Tibial nerve (tissue), 4 donors: ENCODE measurements at regions not wholly inside any gene's neighbourhood (a gene's known extent, or its start where the extent isn't known, plus 50 kb on each side); places are given as distances from the start of the nearest gene placed in this dataset.
A peak's percentile ranks its signal among the peaks of the same experiment; 100 is the strongest.

Source experiments
- DNase-seq, 2 donors: peaks; one replicate each; pipeline ENCODE4 v3.0.0-alpha.2; 2019; ENCODE audit warnings: low spot score in 2 of 2
- H3K27ac ChIP-seq, 4 donors: fragments of 200-600 bp; sonication (generic) in 3 of 4; one replicate each; pipeline ENCODE4 v1.5.1; 2017 to 2019; ENCODE audit warnings: mild to moderate bottlenecking in 1 of 4
- H3K27me3 ChIP-seq, 2 donors: fragments of 200-600 bp; sonication (generic) in 1 of 2; one replicate each; pipeline versions ENCODE4 v1.5.1 to v1.6.0; 2017 to 2019
- H3K36me3 ChIP-seq, 3 donors: fragments of 200-600 bp; sonication (generic); one replicate each; pipeline ENCODE4 v1.5.1; 2018 to 2019
- H3K4me1 ChIP-seq, 4 donors: fragments of 200-600 bp; sonication (generic) in 3 of 4; one replicate each; pipeline ENCODE4 v1.5.1; 2017 to 2019
- H3K4me3 ChIP-seq, 4 donors: fragments of 200-600 bp; sonication (generic) in 3 of 4; one replicate each; pipeline ENCODE4 v1.5.1; 2017 to 2019; ENCODE audit warnings: mild to moderate bottlenecking in 1 of 4, moderate library complexity in 1 of 4
- H3K9me3 ChIP-seq, 4 donors: fragments of 200-600 bp; sonication (generic) in 3 of 4; one replicate each; pipeline ENCODE4 v1.5.1; 2017 to 2019
- EP300 ChIP-seq, 2 donors: sonication (generic); formaldehyde crosslinking; IDR thresholded peaks; one replicate each; pipeline ENCODE4 v1.6.1; 2017; ENCODE audit warnings: antibody characterized with exemption in 2 of 2, mild to moderate bottlenecking in 1 of 2
- POLR2A ChIP-seq, 2 donors: fragments of 450-650 bp; IDR thresholded peaks; one replicate each; pipeline ENCODE4 v1.6.1; 2017; ENCODE audit warnings: antibody characterized with exemption in 2 of 2, mild to moderate bottlenecking in 2 of 2, moderate library complexity in 2 of 2
- WGBS, 2 donors: methylation state at CpG; one replicate each; pipeline ENCODE4 v1.1.5; 2018; 5-methylcytosine and 5-hydroxymethylcytosine counted together
- TF ChIP-seq, protein P1 (sequence below), 5 experiments: fragments of 200-600 bp in 3 of 5; fragments of 450-650 bp in 2 of 5; sonication (generic) in 3 of 5; IDR thresholded peaks; one replicate each; pipeline ENCODE4 v1.5.1; 2016 to 2019; ENCODE audit warnings: antibody characterized with exemption in 5 of 5, mild to moderate bottlenecking in 3 of 5, moderate library complexity in 2 of 5

GRCh38 chr13:107220245-107220644 is 652.3 kb upstream of the ARGLU1 start:
- no peaks in the 10 kb centered on the region for H3K9me3 ChIP-seq
- DNase-seq: no peak
- TF ChIP-seq EP300 (IDR thresholded peaks at IDR 0.05): no peak
- TF ChIP-seq, protein P1, sequence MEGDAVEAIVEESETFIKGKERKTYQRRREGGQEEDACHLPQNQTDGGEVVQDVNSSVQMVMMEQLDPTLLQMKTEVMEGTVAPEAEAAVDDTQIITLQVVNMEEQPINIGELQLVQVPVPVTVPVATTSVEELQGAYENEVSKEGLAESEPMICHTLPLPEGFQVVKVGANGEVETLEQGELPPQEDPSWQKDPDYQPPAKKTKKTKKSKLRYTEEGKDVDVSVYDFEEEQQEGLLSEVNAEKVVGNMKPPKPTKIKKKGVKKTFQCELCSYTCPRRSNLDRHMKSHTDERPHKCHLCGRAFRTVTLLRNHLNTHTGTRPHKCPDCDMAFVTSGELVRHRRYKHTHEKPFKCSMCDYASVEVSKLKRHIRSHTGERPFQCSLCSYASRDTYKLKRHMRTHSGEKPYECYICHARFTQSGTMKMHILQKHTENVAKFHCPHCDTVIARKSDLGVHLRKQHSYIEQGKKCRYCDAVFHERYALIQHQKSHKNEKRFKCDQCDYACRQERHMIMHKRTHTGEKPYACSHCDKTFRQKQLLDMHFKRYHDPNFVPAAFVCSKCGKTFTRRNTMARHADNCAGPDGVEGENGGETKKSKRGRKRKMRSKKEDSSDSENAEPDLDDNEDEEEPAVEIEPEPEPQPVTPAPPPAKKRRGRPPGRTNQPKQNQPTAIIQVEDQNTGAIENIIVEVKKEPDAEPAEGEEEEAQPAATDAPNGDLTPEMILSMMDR (IDR thresholded peaks at IDR 0.05): no peak
- TF ChIP-seq POLR2A (IDR thresholded peaks at IDR 0.05): no peak
- WGBS, 2 donors: 75 to 80% methylated on average over 2 of the region's 2 CpGs
- no peaks in the 10 kb centered on the region for H3K4me1 ChIP-seq
- H3K4me3 ChIP-seq: no peak overlapping the region
- no peaks in the 10 kb centered on the region for H3K27me3 ChIP-seq
- H3K36me3 ChIP-seq: no peaks in the 10 kb centered on the region
- H3K27ac ChIP-seq: no peak overlapping the region

DNA sequence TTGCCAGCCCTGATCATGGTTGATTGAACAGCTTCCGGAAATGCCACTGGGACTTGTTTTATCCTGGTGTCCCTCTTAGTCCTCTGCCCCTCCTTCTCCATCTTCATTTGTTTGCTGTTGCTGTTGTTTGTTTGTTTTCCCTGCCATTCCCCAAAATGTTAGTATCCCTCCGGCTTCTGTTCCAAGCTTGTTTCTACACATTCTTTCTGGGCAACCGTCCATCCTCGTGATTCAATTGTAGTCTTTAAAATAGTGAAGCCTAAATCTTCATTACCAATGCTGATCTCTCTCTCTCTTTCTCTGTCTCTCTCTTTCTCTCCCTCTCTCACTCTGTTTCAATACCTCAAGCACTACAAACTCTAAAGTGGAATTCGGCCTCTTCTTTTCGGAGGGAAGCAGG is 649.3 kb upstream of the ARGLU1 start:
- no peak for DNase-seq
- Histone ChIP-seq H3K4me3 (no peak overlapping the region), H3K4me1 (no peaks in the 10 kb centered on the region), H3K36me3 (no peaks in the 10 kb centered on the region), H3K27me3 (no peaks in the 10 kb centered on the region), H3K27ac (no peak overlapping the region), H3K9me3 (no peaks in the 10 kb centered on the region)
- 49 to 53% methylated on average over 6 of the region's 6 CpGs for WGBS, 2 donors
- TF ChIP-seq POLR2A (IDR thresholded peaks at IDR 0.05): no peak
- TF ChIP-seq EP300 (IDR thresholded peaks at IDR 0.05): no peak
- TF ChIP-seq, protein P1 (IDR thresholded peaks at IDR 0.05): no peak

DNA sequence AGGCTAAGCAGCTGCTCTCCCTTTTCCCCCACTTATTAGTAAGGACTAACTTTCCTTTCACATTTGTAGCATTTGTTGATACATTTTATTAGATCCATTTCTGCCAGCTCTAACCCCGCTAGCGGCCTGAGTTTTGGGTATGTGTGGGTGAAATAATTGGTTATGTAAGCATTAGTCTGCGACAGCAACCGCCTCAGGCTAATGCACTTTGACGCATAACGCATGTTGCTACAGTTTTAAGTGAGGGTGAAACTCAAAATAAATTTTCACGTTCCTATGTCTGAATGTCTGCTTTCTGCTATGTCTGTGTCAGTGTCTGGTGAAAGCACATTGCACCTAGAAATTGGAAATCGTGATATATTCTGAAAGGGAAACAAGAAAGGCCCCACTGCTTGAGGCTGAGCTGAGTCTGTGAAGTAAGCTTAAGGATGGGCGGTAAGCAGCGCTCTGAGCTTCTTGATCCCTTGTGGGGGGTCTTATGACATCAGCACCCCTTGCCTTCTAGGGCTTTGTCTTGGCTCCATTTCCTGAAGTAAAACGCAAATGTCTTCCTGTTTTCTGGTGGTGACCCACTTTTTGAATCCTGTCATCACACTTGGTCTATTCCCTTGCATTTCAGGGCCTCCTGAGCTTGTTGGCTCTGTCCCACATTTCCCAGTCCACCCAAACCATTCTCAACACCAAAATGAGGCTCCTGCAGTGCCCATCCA is 648.3 kb upstream of the ARGLU1 start:
- H3K9me3 ChIP-seq: no peaks in the 10 kb centered on the region
- 82 to 84% methylated on average over 11 of the region's 11 CpGs for WGBS, 2 donors
- TF ChIP-seq EP300 (IDR thresholded peaks at IDR 0.05) (no peak), POLR2A (IDR thresholded peaks at IDR 0.05) (no peak)
- TF ChIP-seq, protein P1 (IDR thresholded peaks at IDR 0.05): no peak
- no peak overlapping the region for H3K4me3 ChIP-seq
- peaks cover 0 to 2% (median 0%) of the 10 kb centered on the region in 4 donors for H3K4me1 ChIP-seq
- H3K27ac ChIP-seq: no peak overlapping the region
- H3K36me3 ChIP-seq: no peaks in the 10 kb centered on the region
- DNase-seq: no peak
- H3K27me3 ChIP-seq: no peaks in the 10 kb centered on the region

GRCh38 chr13:107211073-107211472 is 643.1 kb upstream of the ARGLU1 start:
- WGBS, 2 donors: 7% methylated on average over 8 of the region's 8 CpGs
- Histone ChIP-seq H3K27ac (no peak overlapping the region), H3K27me3 (no peaks in the 10 kb centered on the region), H3K36me3 (no peaks in the 10 kb centered on the region), H3K4me1 (peaks cover 0 to 27% (median 0%) of the 10 kb centered on the region in 4 donors), H3K9me3 (no peaks in the 10 kb centered on the region), H3K4me3 (peak overlapping the region in 1 of 4 donors; percentile 19)
- DNase-seq: peak; percentile 73 to 89
- no peak for TF ChIP-seq POLR2A (IDR thresholded peaks at IDR 0.05)
- no peak for TF ChIP-seq EP300 (IDR thresholded peaks at IDR 0.05)
- TF ChIP-seq, protein P1 (IDR thresholded peaks at IDR 0.05): peak; percentile 67 to 82 (median 80)

GRCh38 chr13:107210723-107211030 is 642.7 kb upstream of the ARGLU1 start:
- H3K4me3 ChIP-seq: peak overlapping the region in 1 of 4 donors; percentile 19
- H3K36me3 ChIP-seq: no peaks in the 10 kb centered on the region
- no peaks in the 10 kb centered on the region for H3K27me3 ChIP-seq
- WGBS, 2 donors: 12 to 16% methylated on average over 7 of the region's 7 CpGs
- TF ChIP-seq EP300 (IDR thresholded peaks at IDR 0.05): no peak
- TF ChIP-seq POLR2A (IDR thresholded peaks at IDR 0.05): no peak
- TF ChIP-seq, protein P1 (IDR thresholded peaks at IDR 0.05): no peak
- H3K4me1 ChIP-seq: peaks cover 0 to 28% (median 0%) of the 10 kb centered on the region in 4 donors
- no peaks in the 10 kb centered on the region for H3K9me3 ChIP-seq
- H3K27ac ChIP-seq: no peak overlapping the region
- DNase-seq: no peak
